GM12878 (cell line): ENCODE measurements at regions not wholly inside any gene's neighbourhood (a gene's known extent, or its start where the extent isn't known, plus 50 kb on each side); places are given as distances from the start of the nearest gene placed in this dataset.

ENCODE experiments used
- CTCF ChIP-seq, 3 experiments: IDR thresholded peaks in 2 of 3; conservative IDR thresholded peaks in 1 of 3; 2 replicates each; pipeline ENCODE4 v1.5.1; 2011; ENCODE audit warnings: low read depth in 3 of 3, low read length in 3 of 3, mild to moderate bottlenecking in 3 of 3, control low read depth in 2 of 3, moderate library complexity in 2 of 3, inconsistent platforms in 1 of 3, mixed read lengths in 1 of 3; ENCODE audit not compliant: control insufficient read depth in 2 of 3, insufficient read depth in 1 of 3; ENCODE audit errors: extremely low read depth in 1 of 3
- EGR1 ChIP-seq, 2 experiments: IDR thresholded peaks; 1 replicate in 1 of 2; 2 replicates in 1 of 2; pipeline ENCODE4 v1.6.1; 2011 to 2012; ENCODE audit warnings: low read depth in 2 of 2, low read length in 2 of 2, borderline replicate concordance in 1 of 2, mild to moderate bottlenecking in 1 of 2, moderate library complexity in 1 of 2
- ETV6 ChIP-seq, 2 experiments: fragments of 450-650 bp in 1 of 2; IDR thresholded peaks in 1 of 2; conservative IDR thresholded peaks in 1 of 2; 2 replicates each; pipeline ENCODE4 v1.6.1; 2014; ENCODE audit warnings: antibody characterized with exemption in 1 of 2, borderline replicate concordance in 1 of 2, low read depth in 1 of 2, mild to moderate bottlenecking in 1 of 2, moderate library complexity in 1 of 2
- EZH2 ChIP-seq: IDR thresholded peaks from 2 replicates; pipeline ENCODE4 v1.6.1; 2012; ENCODE audit warnings: low read depth, mild to moderate bottlenecking, control low read depth, inconsistent platforms, low read length, borderline replicate concordance; ENCODE audit not compliant: control insufficient read depth
- GABPA ChIP-seq: IDR thresholded peaks from 2 replicates; pipeline ENCODE4 v1.6.1; 2014; ENCODE audit warnings: antibody characterized with exemption, low read depth, mild to moderate bottlenecking, inconsistent platforms
- MTA3 ChIP-seq: IDR thresholded peaks from 2 replicates; pipeline ENCODE4 v1.6.1; 2012; ENCODE audit warnings: low read length, inconsistent platforms, borderline replicate concordance
- MYB ChIP-seq: fragments of 150-350 bp; IDR thresholded peaks from 2 replicates; pipeline ENCODE4 v1.6.1; 2014; ENCODE audit warnings: mild to moderate bottlenecking, low read depth, low read length, borderline replicate concordance
- NBN ChIP-seq: fragments of 450-650 bp; IDR thresholded peaks from 2 replicates; pipeline ENCODE4 v1.6.1; 2016
- NR2C2 ChIP-seq: IDR thresholded peaks from 2 replicates; pipeline ENCODE4 v1.6.1; 2011; ENCODE audit warnings: borderline replicate concordance, low read depth; ENCODE audit not compliant: control insufficient read depth, insufficient read length
- PKNOX1 ChIP-seq: fragments of 450-650 bp; IDR thresholded peaks from 2 replicates; pipeline ENCODE4 v1.6.1; 2016; ENCODE audit warnings: mild to moderate bottlenecking
- SKIL ChIP-seq: fragments of 450-650 bp; IDR thresholded peaks from 2 replicates; pipeline ENCODE4 v1.6.1; 2017; ENCODE audit warnings: mild to moderate bottlenecking, low read depth, inconsistent platforms; ENCODE audit not compliant: poor library complexity, severe bottlenecking
- SREBF1 ChIP-seq: IDR thresholded peaks from 2 replicates; pipeline ENCODE4 v1.6.1; 2012; ENCODE audit warnings: mild to moderate bottlenecking, low read length
- TAF1 ChIP-seq: IDR thresholded peaks from 2 replicates; pipeline ENCODE4 v1.6.1; 2011; ENCODE audit warnings: mild to moderate bottlenecking, low read depth, low read length, borderline replicate concordance
- ZNF274 ChIP-seq: IDR thresholded peaks from one replicate; pipeline ENCODE4 v1.8.0; 2011; ENCODE audit not compliant: insufficient read length, insufficient read depth

GRCh38 chr10:65723525-65723924 lies 1202.3 kb upstream of the LRRTM3 start:
- TF ChIP-seq TAF1: no peak
- TF ChIP-seq ZNF274: no peak
- TF ChIP-seq GABPA: no peak
- no peak for TF ChIP-seq SKIL
- peak in 1 of 2 experiments; percentile 87; a peak in 2 of 4 replicates for TF ChIP-seq ETV6 (conservative IDR thresholded peaks at IDR 0.05 in 1 of 2, IDR thresholded peaks at IDR 0.05 in 1 of 2; ENCODE audit: borderline replicate concordance in 1 of 2, low read depth in 1 of 2)
- TF ChIP-seq MTA3: no peak
- no peak for TF ChIP-seq PKNOX1
- TF ChIP-seq SREBF1: no peak
- no peak for TF ChIP-seq EGR1 (IDR thresholded peaks at IDR 0.05; ENCODE audit: borderline replicate concordance in 1 of 2, low read depth in 2 of 2, low read length in 2 of 2)
- no peak for TF ChIP-seq EZH2
- TF ChIP-seq MYB: no peak
- TF ChIP-seq NR2C2: no peak
- TF ChIP-seq NBN: no peak
- TF ChIP-seq CTCF (IDR thresholded peaks at IDR 0.05 in 2 of 3, conservative IDR thresholded peaks at IDR 0.05 in 1 of 3; ENCODE audit: control insufficient read depth in 2 of 3, extremely low read depth in 1 of 3, insufficient read depth in 1 of 3, low read depth in 3 of 3, low read length in 3 of 3): no peak
